ENCODE measurements at regions not wholly inside any gene's neighbourhood (a gene's known extent, or its start where the extent isn't known, plus 50 kb on each side); places are given as distances from the start of the nearest gene placed in this dataset.

- TF ChIP-seq, protein P1, sequence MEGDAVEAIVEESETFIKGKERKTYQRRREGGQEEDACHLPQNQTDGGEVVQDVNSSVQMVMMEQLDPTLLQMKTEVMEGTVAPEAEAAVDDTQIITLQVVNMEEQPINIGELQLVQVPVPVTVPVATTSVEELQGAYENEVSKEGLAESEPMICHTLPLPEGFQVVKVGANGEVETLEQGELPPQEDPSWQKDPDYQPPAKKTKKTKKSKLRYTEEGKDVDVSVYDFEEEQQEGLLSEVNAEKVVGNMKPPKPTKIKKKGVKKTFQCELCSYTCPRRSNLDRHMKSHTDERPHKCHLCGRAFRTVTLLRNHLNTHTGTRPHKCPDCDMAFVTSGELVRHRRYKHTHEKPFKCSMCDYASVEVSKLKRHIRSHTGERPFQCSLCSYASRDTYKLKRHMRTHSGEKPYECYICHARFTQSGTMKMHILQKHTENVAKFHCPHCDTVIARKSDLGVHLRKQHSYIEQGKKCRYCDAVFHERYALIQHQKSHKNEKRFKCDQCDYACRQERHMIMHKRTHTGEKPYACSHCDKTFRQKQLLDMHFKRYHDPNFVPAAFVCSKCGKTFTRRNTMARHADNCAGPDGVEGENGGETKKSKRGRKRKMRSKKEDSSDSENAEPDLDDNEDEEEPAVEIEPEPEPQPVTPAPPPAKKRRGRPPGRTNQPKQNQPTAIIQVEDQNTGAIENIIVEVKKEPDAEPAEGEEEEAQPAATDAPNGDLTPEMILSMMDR (IDR thresholded peaks at IDR 0.05; ENCODE audit: low read depth, low read length) = no peak
- no peak for TF ChIP-seq EZH2phosphoT487 (IDR thresholded peaks at IDR 0.05; ENCODE audit: low read depth)
These were observed 116.3 kb downstream of the RHOU start for GRCh38 chr1:228851618-228852017.

Measured in OCI-LY3 (cell line).